ENCODE measurements at regions not wholly inside any gene's neighbourhood (a gene's known extent, or its start where the extent isn't known, plus 50 kb on each side); places are given as distances from the start of the nearest gene placed in this dataset.

DNA sequence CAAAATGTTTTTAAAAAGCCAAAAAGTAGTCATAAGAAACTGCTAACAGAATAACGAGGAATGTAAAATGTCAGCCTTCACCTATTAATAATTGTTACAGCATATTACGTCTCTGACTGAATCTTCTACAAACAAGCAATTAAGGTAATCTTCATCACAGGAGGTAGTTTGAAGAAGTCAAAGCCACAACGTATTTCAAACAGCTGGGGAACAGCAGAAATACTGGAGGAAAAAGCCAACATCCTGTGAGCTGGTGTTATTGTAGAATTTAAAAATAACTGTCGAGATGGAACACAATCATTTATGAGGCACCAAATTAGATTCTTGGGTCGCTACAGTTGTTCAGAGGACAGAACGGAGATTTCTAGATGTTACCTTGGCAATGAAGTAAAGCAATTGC is 450.5 kb downstream of the AGTPBP1 start:
- Histone ChIP-seq H3K9ac (ENCODE audit: low read length) (no peak overlapping the region), H3K27ac (ENCODE audit: low read length) (no peak overlapping the region), H3K36me3 (ENCODE audit: insufficient read depth, low read length) (no peaks in the 10 kb centered on the region), H2AFZ (ENCODE audit: low read length) (no peak overlapping the region), H4K20me1 (ENCODE audit: insufficient read depth, low read depth, low read length) (no peaks in the 10 kb centered on the region), H3K4me3 (ENCODE audit: low read length) (no peak overlapping the region), H3K4me1 (ENCODE audit: low read length) (no peaks in the 10 kb centered on the region), H3K4me2 (ENCODE audit: low read depth, low read length, poor library complexity, severe bottlenecking) (no peak overlapping the region), H3K9me2 (replicated peaks; ENCODE audit: insufficient read depth, low read length) (no peaks in the 10 kb centered on the region), H3K79me2 (ENCODE audit: low read length) (no peaks in the 10 kb centered on the region), H3K9me3 (ENCODE audit: low read length) (no peaks in the 10 kb centered on the region), H3K27me3 (ENCODE audit: low read length) (no peaks in the 10 kb centered on the region)
- DNase-seq: peak; percentile 16

DNA sequence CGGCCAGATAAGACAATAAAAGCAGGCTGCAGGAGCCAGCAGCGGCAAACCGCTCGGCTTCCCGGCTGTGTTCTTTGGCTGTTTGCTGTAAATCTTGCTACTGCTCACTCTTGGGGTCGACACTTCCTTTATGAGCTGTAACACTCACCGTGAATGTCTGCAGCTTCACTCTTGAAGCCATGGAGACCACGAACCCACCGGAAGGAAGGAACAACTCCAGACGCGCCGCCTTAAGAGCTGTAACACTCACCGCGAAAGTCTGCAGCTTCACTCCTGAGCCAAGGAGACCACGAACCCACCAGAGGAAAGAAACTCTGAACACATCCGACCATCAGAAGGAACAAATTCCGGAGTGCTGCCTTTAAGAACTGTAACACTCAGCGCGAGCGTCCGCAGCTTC is 451.7 kb downstream of the AGTPBP1 start:
- Histone ChIP-seq H3K27ac (ENCODE audit: low read length) (no peak overlapping the region), H3K36me3 (ENCODE audit: insufficient read depth, low read length) (no peaks in the 10 kb centered on the region), H3K27me3 (ENCODE audit: low read length) (no peaks in the 10 kb centered on the region), H3K4me3 (ENCODE audit: low read length) (no peak overlapping the region), H3K9me2 (replicated peaks; ENCODE audit: insufficient read depth, low read length) (no peaks in the 10 kb centered on the region), H3K79me2 (ENCODE audit: low read length) (no peaks in the 10 kb centered on the region), H3K9ac (ENCODE audit: low read length) (no peak overlapping the region), H3K9me3 (ENCODE audit: low read length) (no peaks in the 10 kb centered on the region), H4K20me1 (ENCODE audit: insufficient read depth, low read depth, low read length) (no peaks in the 10 kb centered on the region), H2AFZ (ENCODE audit: low read length) (no peak overlapping the region), H3K4me2 (ENCODE audit: low read depth, low read length, poor library complexity, severe bottlenecking) (no peak overlapping the region), H3K4me1 (ENCODE audit: low read length) (no peaks in the 10 kb centered on the region)
- no peak for DNase-seq

DNA sequence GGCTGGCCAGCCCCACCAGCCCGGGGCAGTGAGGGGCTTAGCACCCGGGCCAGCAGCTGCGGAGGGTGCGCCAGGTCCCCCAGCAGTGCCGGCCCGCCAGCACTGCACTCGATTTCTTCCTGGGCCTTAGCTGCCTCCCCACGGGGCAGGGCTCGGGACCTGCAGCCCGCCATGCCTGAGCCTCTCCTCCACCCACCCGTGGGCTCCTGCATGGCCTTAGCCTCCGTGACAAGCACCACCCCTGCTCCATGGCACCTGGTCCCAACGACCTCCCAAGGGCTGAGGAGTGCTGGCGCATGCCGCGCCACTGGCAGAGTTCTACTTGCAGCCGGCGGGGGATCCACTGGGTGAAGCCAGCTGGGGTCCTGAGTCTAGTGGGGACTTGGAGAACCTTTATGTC is 452.6 kb downstream of the AGTPBP1 start:
- H3K4me2 ChIP-seq (ENCODE audit: low read depth, low read length, poor library complexity, severe bottlenecking): no peak overlapping the region
- no peaks in the 10 kb centered on the region for H3K9me3 ChIP-seq (ENCODE audit: low read length)
- no peak overlapping the region for H3K27ac ChIP-seq (ENCODE audit: low read length)
- no peaks in the 10 kb centered on the region for H3K79me2 ChIP-seq (ENCODE audit: low read length)
- H3K36me3 ChIP-seq (ENCODE audit: insufficient read depth, low read length): no peaks in the 10 kb centered on the region
- no peaks in the 10 kb centered on the region for H3K4me1 ChIP-seq (ENCODE audit: low read length)
- no peak overlapping the region for H2AFZ ChIP-seq (ENCODE audit: low read length)
- DNase-seq: peak; percentile 7
- no peaks in the 10 kb centered on the region for H3K27me3 ChIP-seq (ENCODE audit: low read length)
- no peak overlapping the region for H3K9ac ChIP-seq (ENCODE audit: low read length)
- no peaks in the 10 kb centered on the region for H4K20me1 ChIP-seq (ENCODE audit: insufficient read depth, low read depth, low read length)
- H3K4me3 ChIP-seq (ENCODE audit: low read length): no peak overlapping the region
- H3K9me2 ChIP-seq (replicated peaks; ENCODE audit: insufficient read depth, low read length): no peaks in the 10 kb centered on the region

DNA sequence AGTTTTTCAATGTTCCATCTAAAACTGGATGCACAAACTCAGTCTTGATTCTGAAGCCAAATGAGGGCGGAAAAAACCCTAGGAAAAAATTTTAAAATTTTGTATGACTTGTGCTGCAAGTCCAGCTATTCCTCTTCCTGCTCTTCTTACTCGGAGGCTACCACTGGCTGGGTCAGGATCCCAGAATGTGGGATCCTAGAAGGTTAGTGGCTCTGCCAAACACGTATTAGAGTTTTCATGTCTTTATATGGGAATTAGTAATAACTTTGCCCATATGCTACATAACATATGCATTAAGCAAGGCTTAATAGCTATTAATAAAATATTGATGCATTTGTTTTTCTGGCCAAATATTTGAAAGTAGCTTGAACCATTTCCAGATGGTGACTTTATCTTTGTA is 458.3 kb downstream of the AGTPBP1 start:
- H3K27me3 ChIP-seq (ENCODE audit: low read length): no peaks in the 10 kb centered on the region
- H3K4me2 ChIP-seq (ENCODE audit: low read depth, low read length, poor library complexity, severe bottlenecking): no peak overlapping the region
- no peaks in the 10 kb centered on the region for H3K36me3 ChIP-seq (ENCODE audit: insufficient read depth, low read length)
- no peak overlapping the region for H3K9ac ChIP-seq (ENCODE audit: low read length)
- H3K4me3 ChIP-seq (ENCODE audit: low read length): no peak overlapping the region
- peak; percentile 1 for DNase-seq
- no peak overlapping the region for H3K27ac ChIP-seq (ENCODE audit: low read length)
- no peaks in the 10 kb centered on the region for H3K4me1 ChIP-seq (ENCODE audit: low read length)
- no peaks in the 10 kb centered on the region for H4K20me1 ChIP-seq (ENCODE audit: insufficient read depth, low read depth, low read length)
- H2AFZ ChIP-seq (ENCODE audit: low read length): no peak overlapping the region
- no peaks in the 10 kb centered on the region for H3K9me3 ChIP-seq (ENCODE audit: low read length)
- no peaks in the 10 kb centered on the region for H3K79me2 ChIP-seq (ENCODE audit: low read length)
- no peaks in the 10 kb centered on the region for H3K9me2 ChIP-seq (replicated peaks; ENCODE audit: insufficient read depth, low read length)

DNA sequence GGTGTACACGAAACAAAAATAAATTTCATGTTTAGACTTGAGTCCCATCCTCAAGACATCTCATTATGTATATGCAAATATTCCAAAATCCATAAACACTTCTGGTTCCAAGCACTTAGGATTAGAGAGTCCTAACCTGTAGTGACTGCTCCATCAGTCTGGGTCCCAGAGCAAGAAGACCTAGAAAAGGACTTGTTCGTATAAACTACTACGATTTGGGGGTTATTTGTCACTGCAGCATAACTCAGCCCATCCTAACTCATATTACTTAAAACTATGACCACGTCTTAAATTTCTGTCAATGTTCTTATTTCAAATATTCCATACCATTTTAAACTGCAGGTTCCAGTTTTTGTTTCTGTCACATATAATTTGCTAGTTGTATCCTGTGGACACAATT is 463.0 kb downstream of the AGTPBP1 start:
- DNase-seq: peak; percentile 5

DNA sequence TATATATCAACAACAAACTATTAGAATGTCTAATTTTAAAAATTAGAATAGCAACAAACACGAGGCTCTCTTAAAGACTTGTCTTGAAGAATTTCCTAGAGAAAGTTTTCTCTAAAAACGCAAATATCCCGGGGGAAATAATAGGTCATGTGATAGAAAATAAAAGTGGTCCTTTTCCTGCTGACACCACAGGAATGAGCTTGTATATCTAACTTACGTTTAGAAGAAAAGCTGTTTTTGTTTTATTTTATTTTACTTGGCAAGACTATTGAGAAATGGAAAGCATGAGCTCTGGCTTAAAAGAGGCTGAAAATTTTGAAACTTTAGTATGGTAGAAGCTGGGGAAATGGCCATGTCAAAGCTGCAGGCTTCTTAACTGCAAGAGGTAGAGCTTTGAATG is 465.0 kb downstream of the AGTPBP1 start:
- no peak overlapping the region for H2AFZ ChIP-seq (ENCODE audit: low read length)
- no peaks in the 10 kb centered on the region for H3K79me2 ChIP-seq (ENCODE audit: low read length)
- no peak overlapping the region for H3K4me2 ChIP-seq (ENCODE audit: low read depth, low read length, poor library complexity, severe bottlenecking)
- H3K36me3 ChIP-seq (ENCODE audit: insufficient read depth, low read length): no peaks in the 10 kb centered on the region
- H3K27me3 ChIP-seq (ENCODE audit: low read length): no peaks in the 10 kb centered on the region
- H3K4me1 ChIP-seq (ENCODE audit: low read length): no peaks in the 10 kb centered on the region
- peak; percentile 25 for DNase-seq
- H4K20me1 ChIP-seq (ENCODE audit: insufficient read depth, low read depth, low read length): no peaks in the 10 kb centered on the region
- H3K4me3 ChIP-seq (ENCODE audit: low read length): no peak overlapping the region
- H3K9me2 ChIP-seq (replicated peaks; ENCODE audit: insufficient read depth, low read length): no peaks in the 10 kb centered on the region
- H3K9me3 ChIP-seq (ENCODE audit: low read length): no peaks in the 10 kb centered on the region
- no peak overlapping the region for H3K27ac ChIP-seq (ENCODE audit: low read length)
- no peak overlapping the region for H3K9ac ChIP-seq (ENCODE audit: low read length)

More for the DNA sequence above, 463.0 kb downstream of the AGTPBP1 start:
- Histone ChIP-seq H3K4me1 (ENCODE audit: low read length) (no peaks in the 10 kb centered on the region), H3K4me3 (ENCODE audit: low read length) (no peak overlapping the region), H2AFZ (ENCODE audit: low read length) (no peak overlapping the region), H3K9me2 (replicated peaks; ENCODE audit: insufficient read depth, low read length) (no peaks in the 10 kb centered on the region), H3K4me2 (ENCODE audit: low read depth, low read length, poor library complexity, severe bottlenecking) (no peak overlapping the region), H4K20me1 (ENCODE audit: insufficient read depth, low read depth, low read length) (no peaks in the 10 kb centered on the region), H3K36me3 (ENCODE audit: insufficient read depth, low read length) (no peaks in the 10 kb centered on the region), H3K27me3 (ENCODE audit: low read length) (no peaks in the 10 kb centered on the region), H3K27ac (ENCODE audit: low read length) (no peak overlapping the region), H3K79me2 (ENCODE audit: low read length) (no peaks in the 10 kb centered on the region), H3K9me3 (ENCODE audit: low read length) (no peaks in the 10 kb centered on the region), H3K9ac (ENCODE audit: low read length) (no peak overlapping the region)

DNA sequence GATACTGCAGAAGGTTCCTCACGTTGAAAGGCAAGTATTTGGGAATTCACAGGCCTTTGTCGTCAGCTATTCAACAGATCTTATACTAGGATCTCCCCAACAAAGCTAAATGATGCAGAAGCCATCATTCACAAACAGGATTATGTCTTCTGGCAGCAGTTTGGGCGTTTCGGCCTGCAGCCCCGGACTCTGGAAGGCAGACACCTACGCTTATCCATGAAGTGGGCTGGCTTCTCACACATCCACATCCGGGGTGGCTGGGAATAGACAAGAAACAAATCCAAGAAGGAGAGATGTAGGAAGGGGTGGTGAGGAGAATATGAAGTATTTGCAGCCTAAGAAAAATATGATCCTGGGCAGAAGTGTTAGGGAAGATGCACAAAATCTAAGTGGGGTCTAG is 471.9 kb downstream of the AGTPBP1 start:
- H3K9ac ChIP-seq (ENCODE audit: low read length): no peak overlapping the region

DNA sequence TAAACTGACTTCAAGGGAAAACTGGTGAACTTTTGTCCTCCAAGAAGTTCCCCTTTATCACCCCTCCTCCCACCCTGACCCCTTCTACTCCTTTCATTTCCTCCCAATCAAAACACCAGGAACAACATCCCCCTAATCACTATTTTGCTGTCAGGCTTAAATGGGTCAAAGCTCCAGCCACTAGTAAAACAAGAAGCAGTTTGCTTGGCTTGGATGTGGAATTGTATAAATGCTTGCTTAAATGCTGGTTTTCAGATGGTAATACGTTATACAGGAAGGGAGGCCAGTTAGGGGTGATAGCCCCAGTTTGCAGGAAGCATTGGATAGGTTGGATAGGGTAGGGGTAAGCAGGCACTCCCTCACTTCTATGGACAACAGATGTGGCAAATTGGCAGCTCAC is 473.6 kb downstream of the AGTPBP1 start:
- Histone ChIP-seq H3K9me3 (ENCODE audit: low read length) (no peaks in the 10 kb centered on the region), H3K4me2 (ENCODE audit: low read depth, low read length, poor library complexity, severe bottlenecking) (no peak overlapping the region), H3K27me3 (ENCODE audit: low read length) (no peaks in the 10 kb centered on the region; the same call in 1 of the 2 replicates), H3K79me2 (ENCODE audit: low read length) (no peaks in the 10 kb centered on the region), H3K9ac (ENCODE audit: low read length) (no peak overlapping the region), H4K20me1 (ENCODE audit: insufficient read depth, low read depth, low read length) (no peaks in the 10 kb centered on the region), H2AFZ (ENCODE audit: low read length) (no peak overlapping the region), H3K4me3 (ENCODE audit: low read length) (no peak overlapping the region), H3K9me2 (replicated peaks; ENCODE audit: insufficient read depth, low read length) (no peaks in the 10 kb centered on the region), H3K36me3 (ENCODE audit: insufficient read depth, low read length) (no peaks in the 10 kb centered on the region), H3K27ac (ENCODE audit: low read length) (no peak overlapping the region), H3K4me1 (ENCODE audit: low read length) (no peaks in the 10 kb centered on the region)
- DNase-seq: no peak

More for the DNA sequence above, 471.9 kb downstream of the AGTPBP1 start:
- Histone ChIP-seq H3K4me2 (ENCODE audit: low read depth, low read length, poor library complexity, severe bottlenecking) (no peak overlapping the region), H3K27ac (ENCODE audit: low read length) (no peak overlapping the region), H3K9me2 (replicated peaks; ENCODE audit: insufficient read depth, low read length) (no peaks in the 10 kb centered on the region), H3K4me1 (ENCODE audit: low read length) (no peaks in the 10 kb centered on the region), H4K20me1 (ENCODE audit: insufficient read depth, low read depth, low read length) (no peaks in the 10 kb centered on the region), H3K79me2 (ENCODE audit: low read length) (no peaks in the 10 kb centered on the region), H3K9me3 (ENCODE audit: low read length) (no peaks in the 10 kb centered on the region), H3K4me3 (ENCODE audit: low read length) (no peak overlapping the region), H3K27me3 (ENCODE audit: low read length) (no peaks in the 10 kb centered on the region; the same call in 1 of the 2 replicates), H3K36me3 (ENCODE audit: insufficient read depth, low read length) (no peaks in the 10 kb centered on the region), H2AFZ (ENCODE audit: low read length) (no peak overlapping the region)
- DNase-seq: no peak

DNA sequence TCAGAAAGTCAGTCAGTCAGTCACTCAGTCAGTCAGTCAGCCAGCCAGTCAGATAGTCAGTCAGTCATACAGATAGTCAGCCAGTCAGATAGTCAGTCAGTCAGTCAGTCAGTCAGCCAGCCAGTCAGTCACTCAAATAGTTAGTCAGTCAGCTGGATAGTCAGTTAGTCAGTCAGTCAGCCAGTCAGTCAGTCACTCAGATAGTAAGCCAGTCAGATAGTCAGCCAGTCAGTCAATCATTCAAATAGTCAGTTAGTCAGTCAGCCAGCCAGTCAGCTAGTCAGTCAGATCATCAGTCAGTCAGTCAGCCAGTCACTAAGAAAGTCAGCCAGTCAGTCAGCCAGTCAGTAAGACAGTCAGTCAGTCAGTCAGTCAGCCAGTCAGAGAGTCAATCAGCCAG is 477.1 kb downstream of the AGTPBP1 start:
- Histone ChIP-seq H3K27ac (ENCODE audit: low read length) (no peak overlapping the region), H3K4me3 (ENCODE audit: low read length) (no peak overlapping the region), H3K4me1 (ENCODE audit: low read length) (no peaks in the 10 kb centered on the region), H3K9ac (ENCODE audit: low read length) (no peak overlapping the region), H3K79me2 (ENCODE audit: low read length) (no peaks in the 10 kb centered on the region), H3K4me2 (ENCODE audit: low read depth, low read length, poor library complexity, severe bottlenecking) (no peak overlapping the region), H3K9me3 (ENCODE audit: low read length) (no peaks in the 10 kb centered on the region), H3K9me2 (replicated peaks; ENCODE audit: insufficient read depth, low read length) (no peaks in the 10 kb centered on the region), H3K36me3 (ENCODE audit: insufficient read depth, low read length) (no peaks in the 10 kb centered on the region), H3K27me3 (ENCODE audit: low read length) (no peaks in the 10 kb centered on the region), H4K20me1 (ENCODE audit: insufficient read depth, low read depth, low read length) (no peaks in the 10 kb centered on the region), H2AFZ (ENCODE audit: low read length) (no peak overlapping the region)
- no peak for DNase-seq
